RCC 7860 (cell line): ENCODE measurements at regions not wholly inside any gene's neighbourhood (a gene's known extent, or its start where the extent isn't known, plus 50 kb on each side); places are given as distances from the start of the nearest gene placed in this dataset.

ENCODE experiments used
- DNase-seq: peaks from one replicate; pipeline ENCODE4 v3.0.0-alpha.2; 2015; ENCODE audit warnings: low spot score
- FAIRE-seq: peaks from 2 replicates; lab custom pipeline; 2012; peaks lifted over from hg19 to GRCh38; lab: Jason Lieb, UNC

DNA sequence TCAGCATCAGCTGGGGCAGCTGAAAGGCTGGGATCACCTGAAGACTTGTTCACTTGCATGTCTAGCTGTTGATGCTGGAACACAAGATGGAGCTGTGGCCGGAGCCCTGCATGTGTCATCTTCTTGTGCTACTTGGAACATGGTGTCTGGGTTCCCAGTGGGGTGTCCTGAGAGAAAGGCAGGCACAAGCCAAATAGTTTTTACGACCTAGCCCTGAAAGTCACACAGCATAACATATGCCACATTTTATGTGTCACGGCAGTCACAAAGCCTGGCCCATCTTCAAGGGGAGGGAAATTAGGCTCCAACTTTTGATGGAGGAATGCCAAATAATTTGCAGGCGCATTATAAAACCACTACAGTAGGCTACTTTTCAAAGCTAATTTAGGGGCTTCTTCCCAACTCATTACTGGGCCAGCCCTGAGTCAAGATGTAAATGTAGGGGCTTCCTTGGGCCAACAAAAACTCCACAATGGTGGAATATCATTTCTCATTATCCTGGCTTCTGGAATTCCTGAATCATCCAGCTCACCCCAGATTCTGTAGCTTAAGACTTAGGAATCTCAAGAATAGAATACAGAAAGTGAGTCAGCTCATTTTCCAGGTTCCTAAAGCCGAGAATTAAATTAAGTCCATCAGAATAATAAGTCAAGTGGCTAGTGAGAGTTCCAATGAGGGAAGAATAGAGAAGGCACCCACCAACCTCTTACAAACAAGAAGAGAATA is 543.0 kb downstream of the TNS1 start:
- no peak for DNase-seq
- FAIRE-seq: no peak

DNA sequence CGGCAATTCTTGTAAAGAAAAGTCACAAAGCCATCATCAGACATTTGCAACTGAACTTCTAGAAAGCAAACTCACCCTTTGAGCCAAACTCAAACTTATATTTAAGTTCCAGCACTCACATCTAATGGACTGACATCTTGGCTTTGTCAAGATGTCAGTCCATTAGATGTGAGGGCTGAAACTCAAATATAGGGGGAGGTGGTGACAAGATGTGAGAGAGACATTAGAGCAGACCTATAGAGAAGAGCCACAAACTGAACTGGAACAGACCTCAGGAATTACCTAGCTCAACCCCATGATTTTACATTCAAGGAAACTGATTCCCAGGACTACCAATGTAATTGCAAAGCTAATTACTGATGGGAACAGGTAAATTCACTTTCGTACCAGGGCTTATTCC is 543.8 kb downstream of the TNS1 start:
- DNase-seq: no peak
- FAIRE-seq: no peak

DNA sequence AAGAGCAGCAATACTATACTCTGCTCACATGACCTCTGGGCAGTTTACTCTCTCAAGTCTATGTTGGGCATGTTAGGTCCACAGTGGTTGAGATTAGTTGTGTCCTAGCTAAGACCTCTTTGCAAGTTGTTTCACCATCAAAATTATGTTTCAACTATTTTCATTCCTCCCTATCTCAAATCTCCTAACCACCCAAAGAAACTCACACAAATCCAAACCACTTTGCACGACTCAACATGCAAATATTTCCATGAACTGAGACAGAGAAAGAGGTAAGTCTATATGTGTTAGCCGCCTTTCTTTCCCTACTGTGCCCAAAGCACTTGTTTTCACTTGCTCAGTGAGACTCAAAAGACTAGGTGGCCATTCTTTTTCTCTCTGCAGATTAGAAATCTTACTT is 546.8 kb downstream of the TNS1 start:
- FAIRE-seq (no peak), DNase-seq (no peak)

DNA sequence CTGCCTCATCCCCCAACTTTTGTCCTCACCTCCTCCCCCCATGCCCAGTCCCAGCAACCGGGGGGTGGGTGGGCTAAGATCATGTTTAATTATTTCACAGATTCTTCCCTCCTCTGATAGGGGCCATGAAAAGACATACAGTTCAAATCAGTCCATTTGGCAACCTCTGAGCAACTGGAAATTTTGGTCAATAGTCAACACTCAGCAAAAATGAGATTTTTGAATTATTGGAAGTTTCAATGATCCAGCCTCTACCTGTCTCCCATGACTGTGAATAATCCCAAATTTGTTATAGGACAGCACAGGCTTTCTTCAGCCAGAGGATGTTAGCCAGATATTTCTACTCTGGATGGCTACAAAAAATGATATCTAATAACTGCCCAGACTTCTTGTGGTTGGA is 549.9 kb downstream of the TNS1 start:
- no peak for FAIRE-seq
- no peak for DNase-seq

DNA sequence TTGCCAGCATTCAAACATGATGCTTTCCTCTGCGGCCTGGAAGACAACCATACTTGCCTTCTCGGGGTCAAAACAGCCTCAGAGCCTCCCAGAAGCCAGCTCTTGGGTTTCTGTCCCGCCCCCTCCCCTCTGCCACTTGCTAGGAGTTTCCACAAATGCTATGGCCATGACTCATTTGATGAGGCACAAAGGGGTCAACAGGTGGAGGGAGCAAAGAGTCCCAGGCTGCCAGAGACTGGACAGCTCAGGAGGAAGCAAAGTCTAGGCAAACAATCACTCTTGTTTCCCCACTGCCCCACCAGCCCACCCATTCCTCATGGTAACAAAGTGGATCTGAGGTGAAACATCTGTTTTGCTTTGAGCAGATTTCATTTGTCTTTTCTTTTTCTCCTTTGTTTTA is 551.1 kb downstream of the TNS1 start:
- DNase-seq: peak; percentile 58
- FAIRE-seq: no peak

DNA sequence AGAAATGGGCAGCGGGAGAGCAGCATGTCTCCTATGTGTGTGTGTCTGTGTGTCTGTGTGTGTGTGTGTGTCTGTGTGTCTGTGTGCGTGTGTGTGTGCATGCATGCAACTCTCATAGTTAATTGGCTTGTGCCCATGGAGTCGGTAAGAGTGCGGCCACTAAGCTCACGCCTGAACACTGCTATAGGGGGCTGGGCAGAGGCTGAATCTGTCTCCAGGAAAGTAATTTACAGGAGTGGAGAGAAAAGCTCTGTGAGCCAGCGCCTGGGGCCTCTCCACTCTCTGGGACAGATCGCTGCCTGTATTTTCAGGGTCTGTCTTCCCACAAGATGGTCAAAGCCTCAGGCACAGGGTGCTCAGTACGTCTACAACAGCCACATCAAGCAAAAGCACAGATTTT is 553.4 kb downstream of the TNS1 start:
- FAIRE-seq (no peak), DNase-seq (no peak)

DNA sequence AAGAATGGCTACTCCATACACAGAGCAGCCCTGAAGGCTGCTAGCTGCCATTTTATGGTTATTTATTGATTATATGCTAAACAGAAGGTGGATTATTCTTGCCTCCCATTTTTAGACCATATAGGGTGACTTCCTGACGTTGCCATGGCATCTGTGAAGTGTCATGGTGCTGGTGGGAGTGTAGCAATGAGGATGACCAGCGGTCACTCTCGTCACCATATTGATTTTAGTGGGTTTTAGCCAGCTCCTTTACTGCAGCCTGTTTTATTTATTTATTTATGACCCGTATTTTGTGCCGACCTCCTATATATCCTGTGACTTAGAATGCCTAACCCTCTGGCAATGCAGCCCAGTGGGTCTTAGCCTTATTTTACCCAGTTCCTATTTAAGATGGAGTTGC is 553.9 kb downstream of the TNS1 start:
- FAIRE-seq: no peak
- DNase-seq: no peak

DNA sequence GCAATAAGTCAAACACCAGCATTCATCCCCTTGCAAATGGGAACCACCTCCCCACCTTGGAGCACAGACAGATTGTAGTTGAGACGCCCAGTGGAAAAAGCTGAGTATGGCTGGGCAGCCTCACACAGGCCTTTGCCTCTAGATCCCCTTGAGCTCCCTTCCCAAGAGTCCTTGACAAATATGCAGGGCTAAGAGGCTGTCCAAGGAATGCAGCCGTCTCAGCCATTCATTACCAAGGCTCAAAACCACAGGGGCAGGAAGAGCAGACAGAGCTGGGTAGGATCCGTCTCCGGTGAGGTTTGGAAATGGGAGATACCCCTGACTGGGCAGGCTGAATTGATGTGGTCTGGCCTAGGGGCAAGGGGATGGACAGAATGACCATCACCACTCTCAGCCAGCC is 557.1 kb downstream of the TNS1 start:
- no peak for FAIRE-seq
- no peak for DNase-seq

DNA sequence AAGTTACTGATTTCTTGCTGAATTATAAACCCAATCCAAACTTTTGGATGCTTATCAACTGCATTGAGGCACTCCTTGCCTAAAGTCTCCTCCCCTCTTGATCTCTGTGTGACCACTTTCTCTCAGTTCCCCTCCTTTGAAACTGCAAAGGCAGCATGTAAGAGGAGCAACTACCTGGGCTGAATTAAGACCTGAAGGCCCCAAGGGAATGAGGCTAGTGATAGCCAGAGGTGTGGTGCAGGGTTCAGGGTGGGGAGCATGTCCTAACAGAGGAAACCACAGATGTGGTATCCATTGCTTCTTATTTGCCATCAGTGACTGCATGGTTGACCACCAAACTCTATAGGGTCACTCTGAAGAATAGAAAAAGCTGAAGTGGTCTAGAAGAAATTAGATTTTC is 557.9 kb downstream of the TNS1 start:
- DNase-seq: no peak
- no peak for FAIRE-seq

DNA sequence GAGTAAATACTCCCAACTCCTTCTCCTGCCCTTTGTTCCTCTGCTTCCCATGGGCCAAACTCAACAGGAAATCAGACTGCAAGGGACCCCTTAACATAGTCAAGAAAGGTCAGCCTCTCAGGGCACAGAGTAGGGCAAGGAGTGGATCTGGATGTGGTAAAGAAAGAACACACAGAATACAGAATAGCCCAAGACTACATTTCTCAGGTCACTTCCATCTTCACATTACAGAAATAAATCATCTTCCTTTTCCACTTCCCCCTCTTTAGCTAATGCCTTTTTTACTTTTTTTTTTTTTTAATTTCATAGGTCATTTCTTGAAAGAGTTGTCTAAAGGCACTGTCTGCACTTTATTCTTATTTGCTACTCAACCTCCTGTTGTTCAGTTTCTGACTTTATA is 558.3 kb downstream of the TNS1 start:
- DNase-seq (no peak), FAIRE-seq (no peak)

DNA sequence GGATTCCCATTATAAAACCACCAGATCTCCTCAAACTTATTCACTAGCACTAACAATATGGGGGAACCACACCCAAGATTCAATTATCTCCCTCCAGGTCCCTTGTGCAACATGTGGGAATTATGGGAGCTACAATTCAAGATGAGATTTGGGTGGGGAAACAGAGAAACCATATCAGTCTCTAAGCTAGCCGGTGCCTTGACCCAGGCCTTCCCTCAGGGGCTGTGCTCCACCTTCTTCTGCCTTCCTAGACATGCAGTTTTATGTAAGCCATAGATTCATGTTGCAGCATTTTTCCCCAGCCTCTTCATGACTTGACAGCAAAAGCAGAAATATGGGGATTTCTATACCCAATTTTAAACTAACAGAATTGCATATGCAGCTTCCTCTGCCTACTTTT is 559.2 kb downstream of the TNS1 start:
- no peak for DNase-seq
- no peak for FAIRE-seq

DNA sequence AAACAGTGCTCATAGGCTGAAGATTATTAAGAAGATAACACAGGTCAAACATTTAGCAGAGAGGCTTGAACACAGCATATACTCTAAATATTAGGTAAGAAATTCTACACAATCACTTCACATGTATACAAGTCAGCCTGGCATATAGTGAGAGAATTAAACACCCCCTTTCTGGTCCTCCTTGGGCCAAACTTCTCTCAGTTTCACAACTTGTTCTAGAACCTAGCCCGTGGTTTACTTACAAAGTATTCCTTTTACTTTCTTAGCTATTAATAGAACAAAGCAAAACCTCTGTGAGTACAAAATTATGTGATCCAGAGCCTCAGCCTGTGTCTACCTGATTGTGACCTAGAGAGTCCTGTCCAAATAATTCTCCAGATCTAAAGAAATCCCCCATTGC is 562.8 kb downstream of the TNS1 start:
- FAIRE-seq (no peak), DNase-seq (no peak)

DNA sequence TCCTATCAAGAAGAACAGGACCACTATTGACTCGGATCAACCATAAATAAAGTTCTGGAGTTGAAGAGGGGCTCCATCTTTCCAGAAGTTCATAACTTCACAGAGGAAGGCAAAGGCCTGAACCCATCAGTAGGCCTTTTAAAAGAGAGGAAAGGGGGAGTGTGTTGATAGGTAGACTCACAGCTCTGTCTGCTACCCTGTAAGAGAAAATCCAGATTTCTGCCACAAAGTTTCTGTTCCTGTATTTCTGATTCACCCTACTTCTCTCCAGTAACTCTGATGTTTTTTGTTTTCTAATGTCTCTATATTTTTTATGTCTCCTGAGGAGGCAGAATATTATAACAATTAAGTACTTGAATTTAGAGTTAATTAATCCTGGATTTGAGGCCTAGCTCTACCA is 564.0 kb downstream of the TNS1 start:
- FAIRE-seq (no peak), DNase-seq (no peak)

DNA sequence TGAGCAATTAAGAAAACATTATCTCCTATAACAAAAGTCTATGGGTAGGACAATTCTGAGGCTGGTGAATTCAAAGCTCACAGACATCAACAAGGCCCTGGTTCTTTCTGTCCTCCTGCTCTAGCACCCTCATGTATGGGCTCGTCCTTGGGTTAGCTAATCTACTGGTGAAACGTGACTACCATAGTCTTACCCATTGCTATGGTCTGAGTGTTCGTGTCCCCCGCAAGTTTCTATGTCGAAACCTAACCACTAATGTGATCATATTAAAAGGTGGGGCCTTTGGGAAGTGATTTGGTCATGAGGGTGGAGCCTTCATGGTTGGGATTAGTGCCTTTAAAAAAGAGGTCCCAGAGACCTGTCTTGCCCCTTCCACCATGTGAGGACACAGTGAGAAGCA is 564.7 kb downstream of the TNS1 start:
- DNase-seq: no peak
- no peak for FAIRE-seq

DNA sequence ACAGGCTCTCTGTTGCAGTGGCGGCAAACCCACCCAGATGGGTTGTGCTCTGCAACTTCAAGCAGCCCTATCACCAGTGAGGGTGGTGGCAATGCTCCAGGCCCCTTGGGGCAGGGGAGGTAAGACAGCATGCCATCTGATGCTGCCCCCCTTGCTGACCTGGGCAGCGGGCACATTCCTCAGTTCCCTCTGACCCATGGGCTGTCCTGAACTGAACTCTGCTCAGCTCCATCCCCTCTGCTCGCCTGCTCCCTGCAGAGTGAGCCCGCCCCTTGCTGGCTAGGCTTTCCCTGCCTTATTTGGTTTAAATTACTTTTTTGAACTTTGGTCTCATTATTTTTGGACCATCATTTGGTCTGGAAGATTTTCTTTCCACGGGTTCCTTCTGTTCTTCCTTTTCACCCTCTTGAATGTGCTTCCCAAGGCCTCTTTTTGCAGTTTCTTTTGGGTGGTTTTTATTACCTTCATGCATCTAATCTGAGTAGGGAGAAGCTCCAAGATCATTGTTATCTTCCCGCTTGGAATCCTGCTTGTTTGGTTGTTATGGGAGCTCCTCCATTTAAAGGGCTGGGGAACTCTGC is 565.4 kb downstream of the TNS1 start:
- DNase-seq (no peak), FAIRE-seq (no peak)

DNA sequence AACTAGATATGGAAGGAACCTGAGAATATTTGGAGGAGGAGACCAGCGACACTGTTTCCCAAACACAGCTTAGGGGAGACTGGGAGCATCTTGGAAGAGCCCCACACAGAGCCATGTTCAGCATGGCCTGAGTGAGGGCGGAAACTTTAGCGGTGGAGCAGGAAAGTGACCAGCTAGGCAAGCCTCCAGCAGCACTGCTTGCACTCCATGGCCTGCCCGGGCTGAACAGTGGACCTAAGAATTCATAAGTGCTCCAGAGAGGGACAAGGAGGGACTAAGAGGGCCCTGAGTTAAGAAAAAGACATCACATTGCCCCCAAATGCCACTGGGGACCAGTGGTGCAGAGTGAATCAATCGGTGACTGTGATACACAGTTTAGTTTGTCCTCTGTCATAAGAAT is 566.4 kb downstream of the TNS1 start:
- FAIRE-seq (no peak), DNase-seq (no peak)

DNA sequence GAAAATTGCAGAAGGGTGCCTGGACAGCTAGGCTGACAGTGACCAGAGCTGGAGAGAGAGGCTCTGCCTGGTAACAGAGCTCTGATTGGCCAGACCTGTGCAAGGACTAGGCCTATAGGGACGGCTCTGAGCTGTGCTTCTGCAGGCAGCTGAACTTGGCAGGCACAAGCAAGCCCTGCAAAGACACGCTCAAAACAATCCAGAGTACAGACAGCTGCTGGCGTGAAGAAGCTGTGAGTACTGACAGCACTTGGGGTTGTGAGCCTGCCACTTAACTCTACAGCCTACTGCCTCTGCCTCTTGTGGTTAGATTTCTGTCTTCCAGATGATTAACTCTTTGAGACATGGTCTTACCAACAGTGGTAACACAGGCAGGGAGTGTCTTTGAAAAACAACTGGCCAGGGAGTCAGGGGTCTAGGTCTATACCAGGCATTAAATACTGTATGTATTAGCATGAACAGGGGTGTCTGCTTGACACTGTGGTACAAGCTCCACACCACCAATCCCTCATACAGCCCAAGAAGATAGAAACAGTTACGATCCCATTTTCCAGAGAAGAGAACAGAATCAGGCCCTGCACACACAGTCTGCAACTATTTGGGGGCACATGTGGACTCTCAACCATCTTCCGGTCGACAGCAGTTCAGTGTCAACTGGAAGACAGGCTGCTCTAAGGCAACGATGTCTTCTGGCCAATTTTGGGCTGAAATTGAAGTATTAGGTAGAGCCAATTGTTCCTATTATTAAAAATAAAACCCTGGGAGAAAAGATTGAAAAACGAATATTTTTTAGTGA is 568.4 kb downstream of the TNS1 start:
- DNase-seq: peak; percentile 49

DNA sequence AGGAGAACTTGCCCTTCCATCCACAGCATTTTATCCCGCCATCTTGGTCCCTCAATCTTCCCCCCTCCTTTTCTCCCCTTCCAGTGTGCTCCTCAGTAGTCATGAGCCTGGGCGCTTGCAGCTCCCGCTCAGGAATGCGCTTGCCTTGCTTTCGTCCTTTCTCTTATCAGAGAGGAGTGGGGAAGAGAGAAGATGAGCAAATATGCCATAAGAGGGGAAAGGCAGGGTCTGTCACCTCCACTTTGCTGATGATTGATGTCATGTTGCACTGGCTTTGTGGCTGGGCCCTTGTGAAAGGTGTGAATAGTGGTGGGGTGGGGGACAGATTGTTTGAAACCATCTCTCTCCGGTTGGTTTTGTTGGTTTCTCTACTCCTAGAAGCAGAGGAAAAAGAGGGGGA is 569.3 kb downstream of the TNS1 start:
- FAIRE-seq: no peak
- no peak for DNase-seq

More for the DNA sequence above, 568.4 kb downstream of the TNS1 start:
- no peak for FAIRE-seq

DNA sequence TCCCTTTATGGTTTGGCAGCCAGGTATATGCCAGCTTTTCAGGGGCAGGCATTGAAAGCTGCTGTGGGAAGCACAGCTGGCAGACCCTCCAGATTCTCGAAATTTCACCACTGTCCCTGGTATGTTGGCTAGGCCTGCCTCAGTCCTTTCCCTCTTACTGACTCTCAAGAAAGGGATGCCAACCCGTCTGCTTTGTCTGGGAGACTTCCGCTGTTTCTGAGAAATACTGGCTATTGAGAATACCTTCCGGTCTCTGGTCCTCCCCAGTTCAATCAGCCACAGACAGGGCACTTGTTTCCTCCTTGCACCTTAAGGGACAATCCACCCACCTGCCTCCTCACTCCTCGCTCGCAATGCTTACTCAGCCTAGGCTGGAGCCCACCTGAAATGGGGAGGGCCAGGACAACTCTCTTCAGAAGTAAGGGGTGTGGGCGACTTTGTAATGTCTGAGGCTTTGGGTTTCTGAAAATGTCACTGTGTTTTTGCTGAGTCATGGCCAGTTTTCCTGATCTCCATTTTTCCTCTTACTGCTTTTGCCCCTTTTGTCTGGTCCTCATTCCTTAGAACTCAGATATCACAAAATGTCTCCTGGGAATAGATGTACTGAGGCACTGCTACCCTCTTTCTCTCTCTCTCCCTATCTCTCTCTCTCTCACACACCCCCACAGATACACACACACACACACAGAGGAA is 571.1 kb downstream of the TNS1 start:
- FAIRE-seq (no peak), DNase-seq (no peak)

DNA sequence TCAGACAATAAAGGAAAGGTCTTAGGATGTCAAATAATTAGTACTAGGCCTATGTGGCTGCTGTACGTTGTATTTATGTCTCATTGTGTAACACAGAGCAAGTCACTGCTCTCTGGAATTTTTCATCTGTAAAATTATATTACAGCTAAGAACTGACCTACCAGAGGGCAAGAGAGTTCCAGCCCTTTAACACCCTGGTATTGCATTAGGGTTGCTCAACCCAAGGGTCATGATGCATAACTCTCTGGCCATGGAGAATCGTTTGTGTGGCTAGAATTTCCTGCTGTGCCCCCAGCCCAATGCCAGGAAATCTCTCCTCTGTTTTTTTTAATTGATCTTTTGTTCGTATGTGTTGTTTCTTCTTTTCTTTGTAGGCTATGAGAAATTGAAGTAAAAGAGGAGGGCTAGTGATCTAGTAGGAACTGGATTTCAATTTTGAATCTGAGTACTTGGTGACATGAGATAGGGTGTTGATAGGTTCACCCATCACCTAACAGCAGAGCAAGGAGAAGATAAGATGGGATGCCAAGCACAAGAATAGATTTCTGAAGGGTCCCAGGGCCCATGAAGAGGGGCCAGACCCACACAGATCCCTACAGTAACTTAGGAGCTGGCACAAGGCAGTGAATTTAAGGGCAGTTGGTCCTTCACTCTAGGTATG is 571.2 kb upstream of the TNP1 start:
- DNase-seq: no peak
- FAIRE-seq: no peak

DNA sequence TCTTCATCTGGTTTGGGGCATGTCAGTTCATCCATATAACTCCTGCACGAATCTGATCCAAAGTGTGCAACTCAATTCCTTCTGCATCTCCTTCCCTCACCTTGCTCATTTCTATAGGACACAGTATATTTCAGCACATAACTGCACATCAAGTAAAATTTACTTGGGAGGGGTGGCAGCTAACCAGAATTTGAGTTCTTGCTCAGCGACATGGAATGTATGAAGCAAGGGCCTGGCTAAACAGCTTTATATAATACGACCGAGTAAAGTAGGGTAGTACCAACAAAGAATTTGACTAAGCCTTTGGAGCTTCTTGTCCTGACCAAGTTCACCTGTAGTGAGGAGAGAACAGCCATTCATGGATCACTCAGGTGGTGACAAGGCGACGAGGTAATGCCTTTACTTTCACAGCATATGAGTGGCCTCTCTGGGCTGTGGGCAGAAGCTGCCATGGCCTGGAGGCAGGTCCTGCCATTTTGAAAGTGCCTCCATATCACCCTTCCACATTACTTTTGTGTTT is 570.2 kb upstream of the TNP1 start:
- no peak for FAIRE-seq
- DNase-seq: no peak
